RCC 7860 (cell line): ENCODE measurements at regions not wholly inside any gene's neighbourhood (a gene's known extent, or its start where the extent isn't known, plus 50 kb on each side); places are given as distances from the start of the nearest gene placed in this dataset.

ENCODE experiments used
- DNase-seq: peaks from one replicate; pipeline ENCODE4 v3.0.0-alpha.2; 2015; ENCODE audit warnings: low spot score
- FAIRE-seq: peaks from 2 replicates; lab custom pipeline; 2012; peaks lifted over from hg19 to GRCh38; lab: Jason Lieb, UNC

- no peak for FAIRE-seq
- DNase-seq, result no peak
These were observed 213.0 kb downstream of the RNF152 start for GRCh38 chr18:61679836-61680235.

GRCh38 chr18:61677435-61677970, 215.3 kb downstream of the RNF152 start:
- DNase-seq (no peak), FAIRE-seq (no peak)

GRCh38 chr18:61676773-61677434, 215.9 kb downstream of the RNF152 start:
- FAIRE-seq (no peak), DNase-seq (no peak)

- FAIRE-seq (no peak), DNase-seq (no peak)
These were observed 223.5 kb downstream of the RNF152 start for GRCh38 chr18:61669320-61669719.

- FAIRE-seq, result no peak
- DNase-seq, result no peak
These were observed 225.8 kb downstream of the RNF152 start for GRCh38 chr18:61666876-61667590.

- no peak for FAIRE-seq
- no peak for DNase-seq
These were observed 228.3 kb downstream of the RNF152 start for GRCh38 chr18:61664419-61665084.

- DNase-seq (no peak), FAIRE-seq (no peak)
These were observed 230.1 kb downstream of the RNF152 start for GRCh38 chr18:61662726-61663125.

GRCh38 chr18:61658431-61658830, 234.4 kb downstream of the RNF152 start:
- DNase-seq, result no peak
- no peak for FAIRE-seq

- DNase-seq (no peak), FAIRE-seq (no peak)
These were observed 235.6 kb downstream of the RNF152 start for GRCh38 chr18:61657066-61657732.

GRCh38 chr18:61655630-61656029, 237.2 kb downstream of the RNF152 start:
- FAIRE-seq (no peak), DNase-seq (no peak)

GRCh38 chr18:61653823-61654551, 238.8 kb downstream of the RNF152 start:
- DNase-seq, result no peak
- no peak for FAIRE-seq

- FAIRE-seq, result no peak
- no peak for DNase-seq
These were observed 240.9 kb downstream of the RNF152 start for GRCh38 chr18:61651880-61652268.

- FAIRE-seq (no peak), DNase-seq (no peak)
These were observed 241.5 kb downstream of the RNF152 start for GRCh38 chr18:61651145-61651879.

GRCh38 chr18:61643884-61644647, 248.7 kb downstream of the RNF152 start:
- FAIRE-seq, result no peak
- no peak for DNase-seq

GRCh38 chr18:61639886-61640285, 252.9 kb downstream of the RNF152 start:
- FAIRE-seq, result no peak
- DNase-seq, result no peak

- no peak for FAIRE-seq
- no peak for DNase-seq
These were observed 254.8 kb downstream of the RNF152 start for GRCh38 chr18:61637905-61638595.

GRCh38 chr18:61637319-61637718, 255.5 kb downstream of the RNF152 start:
- FAIRE-seq (no peak), DNase-seq (no peak)

GRCh38 chr18:61635901-61636528, 256.8 kb downstream of the RNF152 start:
- no peak for FAIRE-seq
- no peak for DNase-seq
